ENCODE measurements at regions not wholly inside any gene's neighbourhood (a gene's known extent, or its start where the extent isn't known, plus 50 kb on each side); places are given as distances from the start of the nearest gene placed in this dataset.

DNA sequence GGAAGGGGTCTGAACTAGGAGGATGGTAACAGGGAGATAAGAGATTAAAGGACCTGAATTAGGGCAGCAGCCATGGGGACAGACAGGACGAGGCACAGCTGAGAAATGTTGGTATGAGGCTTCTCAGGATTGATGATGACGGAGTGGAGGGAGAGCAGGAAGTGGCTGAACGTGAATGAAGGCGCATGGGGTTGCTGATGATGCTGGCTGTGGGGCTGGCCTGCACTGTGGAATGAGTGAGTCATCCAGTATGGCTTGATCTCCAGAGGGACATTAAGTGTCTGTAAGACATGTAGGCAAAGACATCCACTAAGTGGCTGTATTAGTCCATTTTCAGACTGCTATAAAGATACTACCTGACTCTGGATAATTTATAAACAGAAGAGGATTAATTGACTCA, 256.4 kb downstream of the ICE1 start:
- no peak for TF ChIP-seq POLR2A (IDR thresholded peaks at IDR 0.05)
- TF ChIP-seq, protein P1, sequence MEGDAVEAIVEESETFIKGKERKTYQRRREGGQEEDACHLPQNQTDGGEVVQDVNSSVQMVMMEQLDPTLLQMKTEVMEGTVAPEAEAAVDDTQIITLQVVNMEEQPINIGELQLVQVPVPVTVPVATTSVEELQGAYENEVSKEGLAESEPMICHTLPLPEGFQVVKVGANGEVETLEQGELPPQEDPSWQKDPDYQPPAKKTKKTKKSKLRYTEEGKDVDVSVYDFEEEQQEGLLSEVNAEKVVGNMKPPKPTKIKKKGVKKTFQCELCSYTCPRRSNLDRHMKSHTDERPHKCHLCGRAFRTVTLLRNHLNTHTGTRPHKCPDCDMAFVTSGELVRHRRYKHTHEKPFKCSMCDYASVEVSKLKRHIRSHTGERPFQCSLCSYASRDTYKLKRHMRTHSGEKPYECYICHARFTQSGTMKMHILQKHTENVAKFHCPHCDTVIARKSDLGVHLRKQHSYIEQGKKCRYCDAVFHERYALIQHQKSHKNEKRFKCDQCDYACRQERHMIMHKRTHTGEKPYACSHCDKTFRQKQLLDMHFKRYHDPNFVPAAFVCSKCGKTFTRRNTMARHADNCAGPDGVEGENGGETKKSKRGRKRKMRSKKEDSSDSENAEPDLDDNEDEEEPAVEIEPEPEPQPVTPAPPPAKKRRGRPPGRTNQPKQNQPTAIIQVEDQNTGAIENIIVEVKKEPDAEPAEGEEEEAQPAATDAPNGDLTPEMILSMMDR (IDR thresholded peaks at IDR 0.05): no peak
- H3K36me3 ChIP-seq: no peaks in the 10 kb centered on the region
- no peak for DNase-seq
- H3K27ac ChIP-seq: no peak overlapping the region
- no peak overlapping the region for H3K4me3 ChIP-seq
- H3K9me3 ChIP-seq: no peaks in the 10 kb centered on the region
- no peaks in the 10 kb centered on the region for H3K27me3 ChIP-seq
- H3K4me1 ChIP-seq: no peaks in the 10 kb centered on the region

DNA sequence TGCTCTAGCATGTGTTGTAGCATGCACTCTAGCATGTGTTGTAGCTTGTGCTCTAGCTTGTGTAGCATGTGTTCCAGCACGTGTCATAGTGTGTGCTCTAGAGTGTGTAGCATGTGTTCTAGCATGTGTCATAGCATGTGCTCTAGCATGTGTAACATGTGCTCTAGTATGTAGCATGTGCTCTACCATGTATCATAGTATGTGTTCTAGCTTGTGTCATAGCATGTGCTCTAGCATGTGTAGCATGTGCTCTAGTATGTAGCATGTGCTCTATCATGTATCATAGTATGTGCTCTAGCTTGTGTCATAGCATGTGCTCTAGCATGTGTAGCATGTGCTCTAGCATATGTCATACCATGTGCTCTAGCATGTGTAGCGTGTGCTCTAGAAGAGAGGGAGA, 255.3 kb downstream of the ICE1 start:
- no peak for DNase-seq
- H3K27ac ChIP-seq: no peak overlapping the region
- H3K4me1 ChIP-seq: no peaks in the 10 kb centered on the region
- no peaks in the 10 kb centered on the region for H3K36me3 ChIP-seq
- TF ChIP-seq POLR2A (IDR thresholded peaks at IDR 0.05): no peak
- TF ChIP-seq, protein P1 (IDR thresholded peaks at IDR 0.05): no peak
- H3K4me3 ChIP-seq: no peak overlapping the region
- H3K9me3 ChIP-seq: no peaks in the 10 kb centered on the region
- no peaks in the 10 kb centered on the region for H3K27me3 ChIP-seq

DNA sequence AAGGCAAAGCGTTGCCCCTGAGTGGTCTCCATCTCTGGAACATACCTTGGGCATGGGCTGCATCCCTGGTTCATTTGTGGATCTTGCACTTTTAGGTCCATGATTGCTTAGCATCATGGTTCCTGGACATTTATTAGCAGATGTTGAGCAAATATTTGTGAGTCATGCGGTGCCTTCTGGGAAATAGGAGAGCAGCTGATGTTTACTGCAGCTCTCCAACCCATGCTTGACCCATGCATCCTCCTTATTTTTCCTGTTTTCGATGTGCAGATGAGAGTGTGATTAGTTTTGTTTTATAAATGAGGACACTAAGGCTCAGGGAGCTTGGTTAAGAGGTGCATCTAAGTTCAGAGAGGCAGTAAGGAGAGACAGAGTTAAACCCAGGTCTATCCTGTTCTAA, 253.7 kb downstream of the ICE1 start:
- H3K27me3 ChIP-seq: no peaks in the 10 kb centered on the region
- no peak for DNase-seq
- H3K36me3 ChIP-seq: no peaks in the 10 kb centered on the region
- H3K9me3 ChIP-seq: no peaks in the 10 kb centered on the region
- no peak overlapping the region for H3K27ac ChIP-seq
- no peak overlapping the region for H3K4me3 ChIP-seq
- no peaks in the 10 kb centered on the region for H3K4me1 ChIP-seq
- TF ChIP-seq, protein P1 (IDR thresholded peaks at IDR 0.05): no peak
- TF ChIP-seq POLR2A (IDR thresholded peaks at IDR 0.05): no peak

DNA sequence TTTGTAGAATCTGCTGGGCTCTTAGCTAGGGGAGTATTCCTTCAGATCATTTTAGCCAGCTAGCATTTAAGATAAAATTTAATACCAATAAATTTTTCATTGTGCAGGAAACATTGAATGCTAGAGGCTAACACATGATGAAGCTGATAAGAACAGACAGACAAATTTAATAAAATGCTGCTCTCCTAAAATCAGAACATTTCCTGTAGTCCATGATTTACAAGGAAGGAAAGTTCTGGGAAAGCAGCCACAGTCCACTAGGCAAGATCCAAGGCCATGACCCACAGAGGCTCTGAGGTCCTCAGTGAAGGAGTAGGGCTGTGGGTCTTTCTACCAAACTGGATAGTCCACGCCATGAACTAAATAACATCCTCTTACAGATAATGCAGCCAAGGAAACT, 253.0 kb downstream of the ICE1 start:
- no peak for DNase-seq
- no peaks in the 10 kb centered on the region for H3K27me3 ChIP-seq
- H3K36me3 ChIP-seq: no peaks in the 10 kb centered on the region
- TF ChIP-seq POLR2A (IDR thresholded peaks at IDR 0.05): no peak
- TF ChIP-seq, protein P1 (IDR thresholded peaks at IDR 0.05): no peak
- no peaks in the 10 kb centered on the region for H3K4me1 ChIP-seq
- H3K9me3 ChIP-seq: no peaks in the 10 kb centered on the region
- H3K27ac ChIP-seq: no peak overlapping the region
- no peak overlapping the region for H3K4me3 ChIP-seq

DNA sequence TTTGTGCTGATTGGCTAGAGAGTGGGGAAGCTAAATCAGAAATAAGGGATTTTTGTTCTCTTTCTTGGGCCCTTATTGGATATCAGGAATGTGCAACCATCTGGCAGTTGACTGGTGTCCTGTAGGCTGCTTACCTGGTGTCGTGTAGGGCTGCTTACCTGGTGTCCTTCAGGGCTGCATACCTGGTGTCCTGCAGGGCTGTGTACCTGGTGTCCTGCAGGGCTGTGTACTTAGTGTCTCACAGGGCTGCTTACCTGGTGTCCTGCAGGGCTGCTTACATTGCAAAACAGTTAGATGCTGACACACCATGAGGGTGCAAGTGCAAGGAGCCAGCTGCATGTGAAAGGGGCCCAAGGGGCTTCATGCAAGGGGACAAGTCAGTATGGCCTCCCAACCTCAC, 249.3 kb downstream of the ICE1 start:
- Histone ChIP-seq H3K27me3 (no peaks in the 10 kb centered on the region), H3K4me1 (no peaks in the 10 kb centered on the region), H3K9me3 (no peaks in the 10 kb centered on the region), H3K36me3 (no peaks in the 10 kb centered on the region), H3K4me3 (no peak overlapping the region), H3K27ac (no peak overlapping the region)
- TF ChIP-seq, protein P1 (IDR thresholded peaks at IDR 0.05): no peak
- TF ChIP-seq POLR2A (IDR thresholded peaks at IDR 0.05): no peak
- DNase-seq: no peak

DNA sequence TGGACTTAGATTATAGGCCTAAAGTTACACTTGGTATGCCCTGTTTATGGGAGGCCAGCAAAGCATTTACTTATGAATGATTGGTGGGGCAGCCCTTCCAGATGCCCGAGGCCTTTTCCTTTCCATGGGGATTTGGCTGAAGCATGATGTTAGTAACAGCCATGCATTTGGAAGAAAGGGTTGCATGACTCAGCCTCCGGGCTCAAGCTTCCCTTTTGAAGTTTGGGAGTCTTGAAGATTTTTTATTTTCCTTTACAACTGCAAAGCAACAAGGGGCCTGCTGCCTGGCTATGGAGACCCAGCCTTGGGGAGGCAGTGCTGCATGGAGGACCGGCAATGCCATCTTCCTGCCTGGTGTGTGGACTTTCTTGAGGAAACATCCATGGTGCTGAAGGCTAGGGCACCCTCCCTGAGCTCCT, 244.7 kb downstream of the ICE1 start:
- H3K9me3 ChIP-seq: no peaks in the 10 kb centered on the region
- no peaks in the 10 kb centered on the region for H3K36me3 ChIP-seq
- H3K27ac ChIP-seq: no peak overlapping the region
- H3K4me3 ChIP-seq: no peak overlapping the region
- TF ChIP-seq, protein P1 (IDR thresholded peaks at IDR 0.05): no peak
- no peak for TF ChIP-seq POLR2A (IDR thresholded peaks at IDR 0.05)
- no peak for DNase-seq
- no peaks in the 10 kb centered on the region for H3K4me1 ChIP-seq
- H3K27me3 ChIP-seq: no peaks in the 10 kb centered on the region

Measured in Peyer's patch (tissue), 4 donors.